ENCODE measurements at regions not wholly inside any gene's neighbourhood (a gene's known extent, or its start where the extent isn't known, plus 50 kb on each side); places are given as distances from the start of the nearest gene placed in this dataset.

- TF ChIP-seq CTCF (IDR thresholded peaks at IDR 0.05): no peak
- no peak overlapping the region for H3K4me3 ChIP-seq
- no peaks in the 10 kb centered on the region for H3K9me3 ChIP-seq
- no peaks in the 10 kb centered on the region for H3K4me1 ChIP-seq
- H3K36me3 ChIP-seq: no peaks in the 10 kb centered on the region
- intact Hi-C loops (cut with DNase I): no loop called here
- DNase-seq (no peak), ATAC-seq (no peak)
- no peaks in the 10 kb centered on the region for H3K27me3 ChIP-seq
- H3K27ac ChIP-seq: no peak overlapping the region
Measured at GRCh38 chr2:65957886-65958285, 477.0 kb upstream of the MEIS1 start.

- intact Hi-C loops (cut with DNase I): no loop called here
- H3K36me3 ChIP-seq: no peaks in the 10 kb centered on the region
- ATAC-seq (no peak), DNase-seq (no peak)
- H3K27ac ChIP-seq: no peak overlapping the region
- H3K4me1 ChIP-seq: no peaks in the 10 kb centered on the region
- no peaks in the 10 kb centered on the region for H3K9me3 ChIP-seq
- H3K27me3 ChIP-seq: no peaks in the 10 kb centered on the region
- no peak for TF ChIP-seq CTCF (IDR thresholded peaks at IDR 0.05)
- no peak overlapping the region for H3K4me3 ChIP-seq
Measured at GRCh38 chr2:65957454-65957853, 477.5 kb upstream of the MEIS1 start.

- DNase-seq (no peak), ATAC-seq (no peak)
- H3K4me1 ChIP-seq: no peaks in the 10 kb centered on the region
- no peak overlapping the region for H3K27ac ChIP-seq
- no peak overlapping the region for H3K4me3 ChIP-seq
- no peaks in the 10 kb centered on the region for H3K36me3 ChIP-seq
- no peaks in the 10 kb centered on the region for H3K9me3 ChIP-seq
- intact Hi-C loops (cut with DNase I): no loop called here
- no peaks in the 10 kb centered on the region for H3K27me3 ChIP-seq
- TF ChIP-seq CTCF (IDR thresholded peaks at IDR 0.05): no peak
Measured at GRCh38 chr2:65955259-65955658, 479.7 kb upstream of the MEIS1 start.

GRCh38 chr2:65952966-65953761 is 481.8 kb upstream of the MEIS1 start:
- intact Hi-C loops (cut with DNase I): no loop called here
- H3K27ac ChIP-seq: no peak overlapping the region
- no peak for TF ChIP-seq CTCF (IDR thresholded peaks at IDR 0.05)
- no peaks in the 10 kb centered on the region for H3K27me3 ChIP-seq
- no peaks in the 10 kb centered on the region for H3K36me3 ChIP-seq
- ATAC-seq: no peak
- no peaks in the 10 kb centered on the region for H3K9me3 ChIP-seq
- H3K4me3 ChIP-seq: no peak overlapping the region
- H3K4me1 ChIP-seq: no peaks in the 10 kb centered on the region
- DNase-seq: no peak

GRCh38 chr2:65944213-65944612 is 490.7 kb upstream of the MEIS1 start:
- TF ChIP-seq CTCF (IDR thresholded peaks at IDR 0.05): no peak
- intact Hi-C loops (cut with DNase I): no loop called here
- ATAC-seq: no peak
- Histone ChIP-seq H3K27ac (no peak overlapping the region), H3K27me3 (no peaks in the 10 kb centered on the region), H3K4me1 (no peaks in the 10 kb centered on the region), H3K9me3 (no peaks in the 10 kb centered on the region), H3K36me3 (no peaks in the 10 kb centered on the region), H3K4me3 (no peak overlapping the region)
- DNase-seq: no peak

Data from upper lobe of right lung (tissue), 1 donor.